Mesothelial cell of epicardium (in vitro differentiated cells): ENCODE measurements at regions not wholly inside any gene's neighbourhood (a gene's known extent, or its start where the extent isn't known, plus 50 kb on each side); places are given as distances from the start of the nearest gene placed in this dataset.
"Not testable (repeated sequence)": the region's sequence is repeated elsewhere in the genome, so short reads cannot be mapped to it uniquely, and the experiment has no call there.

ENCODE experiments used
- DNase-seq, 2 experiments: peaks; one replicate each; pipeline ENCODE4 v3.0.0; 2021; ENCODE audit warnings: low spot score in 2 of 2; ENCODE audit not compliant: unreplicated experiment in 2 of 2
- H3K27ac Mint-ChIP-seq: 2 replicates; pipeline ENCODE4 v1.8.0; 2021; ENCODE audit warnings: mixed read lengths
- H3K27me3 Mint-ChIP-seq: 2 replicates; pipeline ENCODE4 v1.8.0; 2021; ENCODE audit warnings: low read depth, mixed read lengths
- H3K36me3 Mint-ChIP-seq: 2 replicates; pipeline ENCODE4 v1.8.0; 2021; ENCODE audit warnings: mixed read lengths
- H3K4me1 Mint-ChIP-seq: 2 replicates; pipeline ENCODE4 v1.8.0; 2021; ENCODE audit warnings: mixed read lengths
- H3K4me3 Mint-ChIP-seq: 2 replicates; pipeline ENCODE4 v1.8.0; 2021; ENCODE audit warnings: mild to moderate bottlenecking, moderate library complexity, mixed read lengths
- H3K9me3 Mint-ChIP-seq: 2 replicates; pipeline ENCODE4 v1.8.0; 2021; ENCODE audit warnings: mixed read lengths
- TF ChIP-seq, protein P1 (sequence below): fragments of 200-600 bp; sonication (generic); IDR thresholded peaks from one replicate; pipeline ENCODE4 v1.5.0; 2021; ENCODE audit warnings: antibody characterized with exemption; ENCODE audit not compliant: unreplicated experiment

DNA sequence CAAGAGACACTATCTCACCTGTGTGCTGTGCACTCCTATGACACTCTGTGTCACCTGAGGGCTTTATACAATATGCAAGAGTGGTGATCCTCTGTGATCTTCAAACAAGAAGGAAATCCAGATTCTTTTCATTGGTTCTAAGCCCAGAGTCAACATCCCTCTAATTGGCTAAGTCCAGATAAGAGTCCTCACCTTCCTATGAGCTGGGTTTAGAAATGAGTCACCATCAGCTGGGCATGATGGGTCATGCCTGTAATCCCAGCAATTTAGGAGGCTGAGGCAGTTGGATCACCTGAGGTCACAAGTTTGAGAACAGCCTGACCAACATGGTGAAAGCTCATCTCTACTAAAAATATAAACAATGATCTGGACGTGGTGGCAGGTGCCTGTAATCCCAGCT is 144.4 kb downstream of the ZNF675 start:
- no peaks in the 10 kb centered on the region for H3K36me3 Mint-ChIP-seq
- H3K27ac Mint-ChIP-seq: no peak overlapping the region
- H3K9me3 Mint-ChIP-seq: peaks cover 70% of the 10 kb centered on the region
- TF ChIP-seq, protein P1, sequence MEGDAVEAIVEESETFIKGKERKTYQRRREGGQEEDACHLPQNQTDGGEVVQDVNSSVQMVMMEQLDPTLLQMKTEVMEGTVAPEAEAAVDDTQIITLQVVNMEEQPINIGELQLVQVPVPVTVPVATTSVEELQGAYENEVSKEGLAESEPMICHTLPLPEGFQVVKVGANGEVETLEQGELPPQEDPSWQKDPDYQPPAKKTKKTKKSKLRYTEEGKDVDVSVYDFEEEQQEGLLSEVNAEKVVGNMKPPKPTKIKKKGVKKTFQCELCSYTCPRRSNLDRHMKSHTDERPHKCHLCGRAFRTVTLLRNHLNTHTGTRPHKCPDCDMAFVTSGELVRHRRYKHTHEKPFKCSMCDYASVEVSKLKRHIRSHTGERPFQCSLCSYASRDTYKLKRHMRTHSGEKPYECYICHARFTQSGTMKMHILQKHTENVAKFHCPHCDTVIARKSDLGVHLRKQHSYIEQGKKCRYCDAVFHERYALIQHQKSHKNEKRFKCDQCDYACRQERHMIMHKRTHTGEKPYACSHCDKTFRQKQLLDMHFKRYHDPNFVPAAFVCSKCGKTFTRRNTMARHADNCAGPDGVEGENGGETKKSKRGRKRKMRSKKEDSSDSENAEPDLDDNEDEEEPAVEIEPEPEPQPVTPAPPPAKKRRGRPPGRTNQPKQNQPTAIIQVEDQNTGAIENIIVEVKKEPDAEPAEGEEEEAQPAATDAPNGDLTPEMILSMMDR: no peak
- H3K27me3 Mint-ChIP-seq: no peaks in the 10 kb centered on the region
- DNase-seq: no peak
- H3K4me3 Mint-ChIP-seq: no peak overlapping the region
- no peaks in the 10 kb centered on the region for H3K4me1 Mint-ChIP-seq

DNA sequence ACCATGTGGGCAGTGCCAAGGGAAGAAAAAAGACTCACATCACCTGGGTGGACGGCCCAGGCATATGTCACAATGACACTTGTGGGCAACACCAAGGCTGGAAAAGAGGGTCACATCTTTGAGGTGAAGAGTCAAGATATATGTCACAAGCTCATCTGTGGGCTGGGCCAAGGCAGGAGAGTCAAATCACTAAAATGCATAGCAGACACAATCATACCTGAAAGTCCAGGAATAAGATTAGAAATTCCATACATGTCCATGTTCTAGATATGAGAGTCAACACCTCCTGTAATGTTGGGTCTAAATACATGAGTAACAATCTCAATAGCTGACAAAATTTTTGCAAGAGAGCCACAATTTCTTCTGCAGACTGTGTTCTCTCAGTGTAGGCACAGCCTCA is 145.0 kb downstream of the ZNF675 start:
- no peak overlapping the region for H3K27ac Mint-ChIP-seq
- TF ChIP-seq, protein P1: no peak
- no peak for DNase-seq
- H3K9me3 Mint-ChIP-seq: peaks cover 69% of the 10 kb centered on the region
- no peaks in the 10 kb centered on the region for H3K36me3 Mint-ChIP-seq
- H3K4me1 Mint-ChIP-seq: no peaks in the 10 kb centered on the region
- H3K27me3 Mint-ChIP-seq: no peaks in the 10 kb centered on the region
- no peak overlapping the region for H3K4me3 Mint-ChIP-seq

DNA sequence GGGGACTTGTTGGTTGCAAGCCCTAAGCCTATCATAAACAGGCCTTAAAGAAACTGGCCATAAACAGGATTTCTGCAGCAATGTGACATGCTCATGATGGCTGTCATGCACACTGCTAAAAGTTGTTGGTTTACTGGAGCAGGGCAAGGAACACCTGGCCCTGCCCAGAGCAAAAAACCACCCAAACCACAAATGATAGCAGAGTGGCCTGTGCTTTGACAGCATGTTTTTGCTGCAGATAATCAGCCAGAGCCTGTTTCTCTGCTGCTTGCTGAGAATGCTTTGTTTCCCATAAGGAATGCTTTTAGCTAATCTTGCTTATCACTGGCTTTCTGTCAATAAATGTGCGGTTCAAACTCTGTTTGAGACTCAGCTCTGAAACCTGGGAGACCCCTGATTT is 144.9 kb upstream of the ZNF91 start:
- not testable (repeated sequence) for H3K4me1 Mint-ChIP-seq, DNase-seq, H3K27me3 Mint-ChIP-seq, H3K36me3 Mint-ChIP-seq, H3K27ac Mint-ChIP-seq, H3K4me3 Mint-ChIP-seq
- peaks cover 73% of the 10 kb centered on the region for H3K9me3 Mint-ChIP-seq

DNA sequence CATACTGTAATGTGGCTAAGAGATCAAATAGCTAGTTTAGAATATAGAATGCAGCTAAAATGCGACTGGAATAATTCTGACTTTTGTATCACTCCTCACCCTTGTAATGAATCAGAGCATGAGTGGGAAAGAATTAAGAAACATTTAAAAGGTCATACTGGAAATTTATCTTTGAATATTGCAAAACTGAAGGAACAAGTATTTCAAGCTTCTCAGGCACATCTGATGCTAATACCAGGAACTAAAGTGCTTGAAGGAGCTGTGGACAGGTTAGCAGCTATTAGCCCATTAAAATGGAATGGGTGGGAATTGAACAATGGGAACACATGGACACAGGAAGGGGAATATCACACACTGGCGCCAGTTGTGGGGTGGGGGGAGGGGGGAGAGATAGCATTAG is 144.2 kb upstream of the ZNF91 start:
- no peaks in the 10 kb centered on the region for H3K4me1 Mint-ChIP-seq
- DNase-seq: no peak
- TF ChIP-seq, protein P1: no peak
- H3K27me3 Mint-ChIP-seq: no peaks in the 10 kb centered on the region
- H3K4me3 Mint-ChIP-seq: no peak overlapping the region
- H3K27ac Mint-ChIP-seq: no peak overlapping the region
- no peaks in the 10 kb centered on the region for H3K36me3 Mint-ChIP-seq
- H3K9me3 Mint-ChIP-seq: peaks cover 72% of the 10 kb centered on the region

DNA sequence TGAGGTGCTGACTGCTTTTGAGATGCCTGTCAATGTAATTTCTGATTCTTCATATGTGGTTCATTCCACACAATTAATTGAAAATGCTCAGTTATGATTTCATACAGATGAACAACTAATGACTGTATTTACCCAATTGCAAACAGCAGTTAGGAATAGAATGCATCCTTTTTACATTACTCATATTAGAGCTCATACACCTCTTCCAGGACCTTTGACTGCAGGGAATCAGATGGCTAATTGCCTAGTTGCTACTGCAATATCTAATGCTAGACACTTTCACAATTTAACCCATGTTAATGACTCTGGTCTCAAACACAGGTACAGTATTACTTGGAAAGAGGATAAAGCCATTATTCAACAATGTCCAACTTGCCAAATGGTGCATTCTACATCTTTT is 141.9 kb upstream of the ZNF91 start:
- H3K4me1 Mint-ChIP-seq, H3K27me3 Mint-ChIP-seq, H3K36me3 Mint-ChIP-seq, H3K4me3 Mint-ChIP-seq, DNase-seq, H3K27ac Mint-ChIP-seq: not testable (repeated sequence)
- peaks cover 63% of the 10 kb centered on the region for H3K9me3 Mint-ChIP-seq

DNA sequence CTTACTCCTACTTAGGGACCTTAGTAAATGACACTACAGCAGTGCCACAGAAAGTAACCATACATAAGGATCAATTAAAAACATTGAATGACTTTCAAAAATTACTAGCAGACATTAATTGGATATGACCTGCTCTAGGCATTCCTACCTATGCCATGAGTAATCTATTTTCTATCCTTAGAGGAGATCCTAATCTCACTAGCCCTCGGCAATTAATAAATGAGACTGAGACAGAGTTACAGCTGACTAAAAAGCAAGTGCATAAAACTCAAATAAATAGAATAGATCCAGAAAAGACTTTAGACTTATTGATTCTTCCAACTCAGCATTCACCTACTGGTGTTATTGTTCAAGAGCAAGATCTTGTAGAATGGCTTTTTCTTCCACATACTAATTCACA is 141.1 kb upstream of the ZNF91 start:
- H3K4me1 Mint-ChIP-seq, H3K27me3 Mint-ChIP-seq, DNase-seq, H3K36me3 Mint-ChIP-seq, H3K4me3 Mint-ChIP-seq, H3K27ac Mint-ChIP-seq: not testable (repeated sequence)
- peaks cover 59% of the 10 kb centered on the region for H3K9me3 Mint-ChIP-seq

DNA sequence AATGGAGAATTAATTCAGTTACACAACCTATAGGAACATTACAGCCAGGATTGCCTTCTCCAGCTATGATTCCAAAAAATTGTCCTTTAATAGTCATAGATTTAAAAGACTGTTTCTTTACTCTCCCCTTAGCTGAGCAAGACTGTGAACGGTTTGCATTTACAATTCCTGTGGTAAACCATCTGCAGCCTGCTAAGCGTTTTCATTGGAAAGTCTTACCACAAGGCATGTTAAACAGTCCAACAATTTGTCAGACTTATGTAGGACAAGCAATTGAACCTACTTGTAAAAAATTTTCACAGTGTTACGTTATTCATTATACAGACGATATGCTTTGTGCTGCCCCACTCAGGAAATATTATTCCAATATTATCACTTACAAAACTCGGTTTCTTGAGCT is 140.6 kb upstream of the ZNF91 start:
- not testable (repeated sequence) for H3K4me1 Mint-ChIP-seq

DNA sequence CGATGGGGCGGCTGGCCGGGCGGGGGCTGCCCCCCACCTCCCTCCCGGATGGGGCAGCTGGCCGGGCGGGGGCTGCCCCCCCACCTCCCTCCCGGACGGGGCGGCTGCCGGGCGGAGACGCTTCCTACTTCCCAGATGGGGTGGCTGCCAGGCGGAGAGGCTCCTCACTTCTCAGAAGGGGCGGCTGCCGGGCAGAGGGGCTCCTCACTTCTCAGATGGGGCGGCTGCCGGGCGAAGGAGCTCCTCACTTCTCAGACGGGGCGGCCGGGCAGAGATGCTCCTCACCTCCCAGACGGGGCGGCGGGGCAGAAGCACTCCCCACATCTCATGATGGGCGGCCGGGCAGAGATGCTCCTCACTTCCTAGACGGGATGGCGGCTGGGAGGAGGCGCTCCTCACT is 138.2 kb upstream of the ZNF91 start:
- not testable (repeated sequence) for H3K27ac Mint-ChIP-seq, H3K36me3 Mint-ChIP-seq, DNase-seq, H3K27me3 Mint-ChIP-seq, H3K4me3 Mint-ChIP-seq, H3K4me1 Mint-ChIP-seq
- H3K9me3 Mint-ChIP-seq: peaks cover 65% of the 10 kb centered on the region

More for the DNA sequence above, 140.6 kb upstream of the ZNF91 start:
- not testable (repeated sequence) for H3K27ac Mint-ChIP-seq, DNase-seq, H3K4me3 Mint-ChIP-seq, H3K27me3 Mint-ChIP-seq, H3K36me3 Mint-ChIP-seq
- H3K9me3 Mint-ChIP-seq: peaks cover 58% of the 10 kb centered on the region
